ENCODE measurements at regions not wholly inside any gene's neighbourhood (a gene's known extent, or its start where the extent isn't known, plus 50 kb on each side); places are given as distances from the start of the nearest gene placed in this dataset.
A peak's percentile ranks its signal among the peaks of the same experiment; 100 is the strongest.

GRCh38 chr15:62726461-62726860, 316.1 kb upstream of the TPM1 start:
- no peak for DNase-seq

DNA sequence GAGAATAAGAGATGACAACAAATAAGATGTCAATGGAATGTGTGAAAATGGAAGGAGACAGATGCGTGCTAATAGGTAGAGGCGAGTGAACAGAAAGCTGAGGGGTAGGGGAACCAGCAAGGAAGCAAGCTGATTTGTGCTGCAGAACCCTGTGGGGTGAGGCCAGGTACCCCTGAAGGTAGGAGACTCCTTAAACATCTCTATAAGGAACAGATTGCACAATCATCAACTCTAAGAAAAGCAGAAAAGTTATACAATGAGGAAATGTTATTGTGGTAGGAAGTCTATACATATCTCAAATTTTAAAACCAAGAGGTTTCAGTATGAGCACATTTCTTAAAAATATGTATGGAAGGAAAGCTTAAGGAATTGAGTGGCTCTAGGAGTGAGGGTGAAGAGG, 315.0 kb upstream of the TPM1 start:
- DNase-seq, result no peak

DNA sequence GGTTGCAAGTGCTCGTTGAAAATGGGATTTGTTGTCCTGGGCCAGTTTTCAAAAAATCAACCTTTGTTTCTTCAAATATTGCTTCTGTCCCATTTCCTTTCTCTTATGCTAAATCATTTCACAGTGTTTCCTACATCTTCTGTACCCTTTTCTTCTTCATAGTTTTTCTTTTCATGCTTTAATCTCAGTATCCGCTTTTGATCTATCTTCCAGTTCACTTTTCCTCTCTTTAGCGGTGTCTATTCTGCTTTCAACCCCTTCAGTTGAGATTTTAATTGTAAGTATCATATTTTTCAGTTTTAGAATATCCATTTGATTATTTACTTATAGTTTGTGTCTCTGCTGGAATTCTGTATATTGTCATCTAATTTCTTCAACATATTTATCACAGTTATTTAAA, 311.7 kb upstream of the TPM1 start:
- no peak for DNase-seq

DNA sequence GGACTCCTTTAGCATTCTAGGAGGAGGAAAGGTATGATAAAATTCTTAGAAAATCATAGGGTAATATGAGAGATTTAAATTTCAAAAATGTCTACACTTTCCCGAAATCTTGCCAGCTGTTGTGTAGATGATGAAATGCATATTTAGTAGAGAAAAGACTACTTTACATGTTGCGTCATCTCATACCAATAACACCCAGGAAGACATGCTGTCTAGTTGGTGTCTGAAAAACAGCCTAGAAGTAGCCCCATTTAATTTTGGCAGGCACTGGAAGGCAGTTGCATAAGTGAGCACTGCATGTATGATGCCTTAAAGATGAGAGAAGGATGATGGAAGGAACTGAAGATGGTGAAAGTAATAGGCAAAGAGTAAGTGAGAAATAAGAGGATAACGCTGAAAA, 310.5 kb upstream of the TPM1 start:
- DNase-seq, result no peak

DNA sequence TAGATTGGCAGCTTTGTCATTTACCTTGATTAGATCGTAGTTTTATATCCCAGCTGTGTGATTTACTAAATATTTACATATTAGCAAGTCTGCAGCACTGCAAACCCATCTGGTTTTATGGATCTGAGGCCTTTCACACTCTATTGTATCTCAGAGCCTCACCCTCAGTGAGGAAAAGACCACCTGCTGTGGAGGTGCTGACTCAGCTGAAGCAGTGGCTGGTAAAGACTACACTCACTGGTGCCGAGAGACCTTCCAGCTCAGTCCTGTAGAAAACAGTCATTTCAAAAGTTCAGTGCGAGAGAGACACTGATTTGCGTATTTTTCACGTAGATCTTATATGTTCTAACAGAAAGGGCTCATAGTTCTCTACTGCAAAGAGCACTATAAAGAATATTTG, 307.8 kb upstream of the TPM1 start:
- no peak for DNase-seq

- no peak for DNase-seq
Observed at GRCh38 chr15:62736756-62737155, 305.8 kb upstream of the TPM1 start.

DNA sequence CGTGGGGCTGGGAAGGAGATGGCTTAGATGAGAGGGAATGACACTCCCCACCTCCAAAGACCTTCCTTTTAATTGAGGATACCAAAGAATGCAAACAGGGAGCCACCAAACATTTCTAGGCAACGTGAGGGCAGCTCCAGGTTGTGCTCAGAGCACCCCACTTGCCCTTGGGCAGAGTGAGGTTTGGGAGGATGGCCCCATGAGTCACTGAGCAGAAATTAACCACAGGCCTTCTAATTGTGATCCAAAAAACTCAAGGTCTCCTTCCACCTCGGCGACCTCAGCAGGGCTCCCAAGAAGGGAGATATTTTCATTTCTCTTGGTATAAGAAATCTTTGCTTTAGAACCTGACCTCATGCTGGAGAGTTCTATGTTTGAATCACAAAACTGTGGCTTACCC, 305.0 kb upstream of the TPM1 start:
- no peak for DNase-seq

DNA sequence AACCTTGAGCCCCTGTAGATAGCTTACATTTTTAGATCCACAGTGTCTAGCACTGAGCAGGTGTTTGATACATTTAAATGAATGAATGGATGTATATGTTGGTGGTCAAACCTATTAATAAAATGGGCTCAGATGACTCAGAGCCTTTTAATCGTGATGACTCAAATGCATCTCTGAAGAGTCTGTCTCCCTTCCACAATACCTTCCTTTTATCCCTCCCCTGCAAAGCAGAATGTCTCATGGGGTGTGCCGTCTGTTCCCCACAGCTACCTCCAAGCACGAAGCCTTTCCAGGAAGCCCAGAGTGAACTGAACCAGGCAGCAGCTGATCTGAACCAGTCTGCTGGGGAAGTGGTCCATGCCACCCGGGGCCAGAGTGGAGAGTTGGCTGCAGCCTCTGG, 303.5 kb upstream of the TPM1 start:
- no peak for DNase-seq

- no peak for DNase-seq
Observed at GRCh38 chr15:62739507-62739906, 303.0 kb upstream of the TPM1 start.

DNA sequence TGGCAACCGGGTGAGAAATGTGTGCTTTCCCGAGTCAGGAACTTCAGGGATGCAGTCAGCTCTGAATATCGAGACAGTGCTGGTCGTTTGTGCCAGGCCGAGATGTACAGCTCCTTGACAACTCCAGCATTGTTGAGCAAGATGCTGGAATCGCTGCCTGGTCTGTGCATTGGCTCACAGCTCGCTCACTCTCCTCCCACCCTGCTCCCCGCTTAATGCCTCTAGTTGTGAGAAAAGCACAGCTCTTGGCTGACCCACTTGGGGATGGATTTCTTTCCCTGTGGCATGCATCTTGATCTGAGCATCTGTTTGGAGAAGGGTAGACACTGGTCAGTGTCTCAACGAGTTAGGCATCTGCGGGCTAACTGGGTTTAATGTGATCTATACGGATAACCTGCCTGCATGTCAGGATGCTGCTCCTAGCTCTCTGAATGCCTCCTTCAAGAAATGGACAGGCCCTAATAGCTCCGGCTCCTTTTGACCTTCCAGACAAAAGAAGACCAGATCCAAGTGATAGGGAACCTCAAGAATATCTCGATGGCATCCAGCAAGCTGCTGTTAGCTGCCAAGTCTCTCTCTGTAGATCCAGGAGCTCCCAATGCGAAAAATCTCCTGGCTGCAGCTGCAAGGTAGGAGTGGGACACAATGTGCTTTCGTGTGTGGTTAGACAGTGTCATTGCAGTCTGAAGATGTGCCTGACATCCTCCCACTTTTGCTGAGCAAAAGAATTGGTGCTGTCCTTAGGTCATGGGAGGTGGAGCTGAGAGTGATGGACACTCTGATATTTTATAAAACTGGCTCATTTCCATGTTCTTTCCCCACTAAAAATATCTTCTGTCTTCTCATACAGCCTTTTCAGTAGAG, 302.2 kb upstream of the TPM1 start:
- no peak for DNase-seq

GRCh38 chr15:62741106-62741505, 301.4 kb upstream of the TPM1 start:
- no peak for DNase-seq

DNA sequence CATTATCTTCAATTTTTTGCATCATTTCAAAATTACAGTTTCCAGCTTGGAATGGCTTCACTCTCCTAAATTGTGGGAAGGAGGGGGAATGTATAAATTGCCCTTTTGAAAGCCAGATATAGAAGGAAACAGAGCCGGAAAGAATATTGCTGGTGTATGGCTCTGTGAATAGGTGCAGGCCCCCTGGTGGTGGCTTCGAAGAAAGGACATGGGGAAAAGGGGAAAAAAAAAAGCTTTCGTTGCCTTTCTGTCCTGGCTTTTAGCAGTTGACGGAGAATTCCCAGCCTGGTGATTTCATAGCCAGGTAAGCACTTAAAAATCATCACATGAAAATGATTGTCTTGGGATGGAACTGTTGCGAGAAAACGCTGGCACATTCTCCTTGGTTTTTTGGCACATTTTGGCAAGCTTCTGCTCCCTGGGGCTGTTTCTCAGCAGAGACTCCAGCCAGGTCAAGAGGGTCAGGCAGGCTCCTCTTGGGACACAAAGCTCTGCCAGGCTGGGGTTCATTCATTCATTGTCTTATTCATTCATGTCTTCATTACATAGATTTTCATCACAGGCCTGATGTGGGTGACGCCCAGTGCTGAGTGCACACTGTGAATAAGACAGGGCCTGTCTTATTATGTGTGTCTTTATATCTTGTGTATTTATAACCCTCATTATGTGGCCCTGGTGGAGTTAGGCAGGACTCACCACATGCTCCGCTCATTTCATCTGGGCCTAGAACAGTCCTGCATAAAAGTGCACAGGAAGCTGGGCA, 300.0 kb upstream of the TPM1 start:
- DNase-seq, result peak; percentile 31

DNA sequence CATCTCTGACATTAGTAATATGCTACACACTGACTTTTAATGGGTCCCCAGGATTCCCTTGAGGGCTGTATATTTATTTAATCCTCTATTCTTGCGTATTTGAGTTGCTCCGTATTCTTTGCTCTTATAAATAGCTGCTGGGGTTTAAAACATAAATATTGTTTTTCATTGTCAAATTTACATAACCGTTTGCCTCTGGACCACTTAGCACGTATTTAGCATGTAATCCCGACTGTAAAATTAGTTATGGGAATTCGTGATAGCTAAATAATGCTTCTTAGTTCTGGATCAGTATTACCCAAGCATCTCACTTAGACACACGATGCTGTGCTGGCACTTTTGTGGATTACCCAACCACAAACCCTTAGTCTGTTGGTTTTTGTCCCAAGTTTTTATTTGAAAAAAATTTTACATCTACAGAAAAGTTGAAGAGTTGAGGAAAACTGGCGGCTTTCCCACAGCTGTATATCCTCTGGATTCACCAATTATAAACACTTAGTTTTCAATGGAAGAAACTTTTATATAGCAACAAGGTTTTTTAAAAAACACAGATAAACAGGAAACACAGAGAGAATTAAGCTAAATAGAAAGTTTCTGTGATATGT, 296.8 kb upstream of the TPM1 start:
- DNase-seq, result no peak

- no peak for DNase-seq
Observed at GRCh38 chr15:62748196-62748595, 294.4 kb upstream of the TPM1 start.

GRCh38 chr15:62749036-62749815, 293.3 kb upstream of the TPM1 start:
- DNase-seq, result no peak

GRCh38 chr15:62750471-62750870, 292.1 kb upstream of the TPM1 start:
- no peak for DNase-seq

DNA sequence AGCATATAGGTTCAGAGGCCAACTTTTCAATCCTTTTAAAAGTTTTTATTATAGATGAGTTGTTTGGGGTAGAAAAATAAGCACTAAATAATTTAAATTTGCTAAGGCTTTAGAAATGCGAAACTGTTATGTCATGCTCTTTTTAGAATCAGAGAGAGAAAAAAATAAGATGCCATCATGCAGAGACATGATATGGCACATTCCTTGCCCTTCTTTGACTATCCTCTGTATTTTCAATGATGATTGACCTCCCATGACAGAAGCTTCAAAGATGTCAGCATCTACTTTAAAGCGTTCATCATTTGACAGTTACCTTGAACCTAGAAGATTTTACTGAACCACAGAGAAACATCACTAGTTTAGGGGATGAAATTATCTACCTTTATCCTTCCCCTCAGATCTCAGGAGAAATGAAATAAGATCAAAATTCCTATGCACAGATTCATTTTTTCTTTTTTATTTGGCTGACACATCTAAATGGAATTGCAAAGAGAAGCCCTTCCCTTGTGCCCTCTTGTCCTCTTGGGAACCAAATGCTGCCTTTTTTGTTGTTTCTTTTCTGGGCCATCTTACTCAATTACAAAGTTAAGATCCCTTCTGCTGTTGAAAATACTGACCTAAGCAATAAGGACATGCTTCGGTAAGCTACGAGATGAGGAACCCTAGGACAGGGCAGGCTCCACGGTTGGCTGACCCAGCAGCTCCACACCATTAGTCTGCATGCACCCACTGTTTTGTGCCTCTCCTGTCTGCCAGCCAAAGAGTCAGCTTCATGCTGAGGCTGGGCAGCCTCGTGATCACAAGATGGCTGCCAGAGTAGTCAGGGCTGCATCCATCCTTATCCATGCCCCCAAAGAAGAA, 289.7 kb upstream of the TPM1 start:
- DNase-seq, result no peak

DNA sequence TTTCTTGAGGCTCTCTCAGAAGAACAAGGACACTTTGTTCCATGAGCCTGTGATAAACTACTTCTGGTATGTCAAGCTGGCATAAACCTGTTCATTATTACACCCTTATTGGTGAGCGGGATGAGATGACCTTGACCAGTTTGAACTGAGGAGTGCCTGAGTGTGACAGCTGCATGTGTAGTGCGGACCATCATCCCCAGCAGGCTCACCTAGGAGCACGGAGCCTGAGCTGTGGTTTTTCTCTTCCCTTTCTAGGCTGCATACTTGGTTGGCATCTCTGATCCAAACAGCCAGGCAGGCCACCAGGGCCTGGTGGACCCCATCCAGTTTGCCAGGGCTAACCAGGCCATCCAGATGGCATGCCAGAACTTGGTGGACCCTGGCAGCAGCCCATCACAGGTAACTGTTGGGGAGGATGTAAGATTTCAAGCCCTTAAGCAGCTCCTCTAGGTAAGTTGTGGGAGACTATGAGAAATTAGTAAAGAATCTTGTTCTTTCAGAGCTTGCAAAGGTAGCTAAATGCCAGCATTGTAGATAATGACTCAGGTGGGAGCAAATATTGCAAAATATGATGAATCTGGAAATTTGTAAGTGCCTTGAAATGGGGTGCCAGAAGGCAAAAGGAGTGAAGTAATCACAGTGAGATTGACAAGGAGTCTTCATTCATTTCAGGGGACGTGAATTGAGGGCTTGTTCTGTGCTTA, 288.9 kb upstream of the TPM1 start:
- DNase-seq, result no peak

DNA sequence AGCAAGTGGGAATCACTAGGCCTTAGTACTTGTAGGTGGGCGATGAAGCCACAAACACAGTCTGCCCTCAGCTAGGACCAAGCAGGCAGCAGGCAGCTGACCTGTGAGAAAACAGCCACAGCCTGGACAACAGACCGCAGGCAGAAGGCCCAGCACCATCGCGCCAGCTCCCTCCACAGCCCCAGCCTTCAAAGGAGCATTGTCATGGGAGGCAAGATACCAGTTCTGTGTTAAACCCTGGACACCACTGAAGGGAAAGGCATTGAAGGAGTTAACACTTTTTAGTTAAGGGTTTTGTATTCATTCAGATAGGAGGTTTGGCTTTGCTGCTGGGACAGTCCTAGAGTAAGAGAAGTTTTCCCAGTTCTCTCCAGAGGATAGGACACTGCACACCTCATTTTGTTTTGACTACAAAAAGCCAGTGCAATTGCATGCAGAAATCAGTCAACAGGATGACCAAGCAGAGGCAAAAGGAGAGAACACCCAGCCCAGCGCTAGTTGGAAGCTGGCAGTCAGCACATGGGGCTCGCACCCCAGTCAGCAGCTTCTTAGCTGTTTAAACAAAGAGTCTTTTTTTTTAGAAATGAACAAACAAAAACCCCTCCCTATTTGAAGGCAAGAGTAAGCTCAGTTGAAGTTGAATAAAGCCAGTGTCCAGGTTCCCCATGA, 286.1 kb upstream of the TPM1 start:
- DNase-seq, result no peak

DNA sequence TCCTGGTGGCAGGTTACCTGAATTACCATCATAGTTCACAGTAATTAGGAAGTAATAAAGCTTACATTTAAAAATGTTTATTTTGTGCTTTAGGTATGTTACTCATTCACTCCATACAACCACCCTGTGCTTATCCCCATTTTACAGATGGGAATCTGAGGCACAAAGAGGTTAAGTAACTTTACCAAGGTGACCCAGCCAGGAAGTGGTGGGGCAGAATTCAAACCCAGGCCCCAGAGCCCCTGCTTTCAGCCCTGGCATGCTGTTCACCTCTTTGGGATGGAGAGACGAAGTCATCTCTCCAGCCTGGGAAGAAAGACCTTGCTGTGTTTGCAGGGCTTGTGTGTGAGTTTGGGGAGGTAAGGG, 285.6 kb upstream of the TPM1 start:
- DNase-seq, result no peak

DNA sequence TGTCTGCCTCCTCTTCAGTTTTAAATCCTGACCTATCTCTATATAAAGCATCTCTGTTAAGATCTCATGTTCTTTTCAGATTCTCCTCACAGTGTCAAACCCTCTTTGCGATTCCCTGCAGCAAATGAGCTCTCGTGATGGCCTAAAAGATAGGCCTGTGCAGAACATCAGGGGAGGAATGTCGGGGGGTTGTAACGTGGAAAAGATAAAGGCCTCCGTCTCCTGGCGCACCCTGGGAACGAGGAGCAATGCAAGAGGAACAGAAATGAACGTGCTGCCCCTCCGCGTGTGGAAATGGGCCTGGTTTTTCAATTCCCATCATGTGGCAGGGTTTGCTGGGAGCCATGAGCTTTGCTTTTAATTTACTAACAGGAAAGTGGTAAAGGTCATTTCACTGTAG, 285.0 kb upstream of the TPM1 start:
- no peak for DNase-seq
